B cell (primary cell): ENCODE measurements at regions not wholly inside any gene's neighbourhood (a gene's known extent, or its start where the extent isn't known, plus 50 kb on each side); places are given as distances from the start of the nearest gene placed in this dataset.

ENCODE experiments used
- ATAC-seq: fragments of 200-7000 bp; cut with Tn5 transposase; one replicate; pipeline ENCODE4 v1.10.0; 2021; ENCODE audit warnings: low read depth, mild to moderate bottlenecking, moderate number of reproducible peaks, moderate library complexity
- CTCF ChIA-PET: fragments of 350-600 bp; sonication (Branson Sonifier 250); formaldehyde crosslinking; loops from one replicate; lab custom pipeline; 2021; ENCODE audit warnings: antibody characterized with exemption, inconsistent platforms; lab: Charles Lee
- POLR2A ChIA-PET: fragments of 350-600 bp; sonication (Branson Sonifier 250); formaldehyde crosslinking; loops from one replicate; lab custom pipeline; 2021; ENCODE audit warnings: antibody characterized with exemption; lab: Charles Lee
- DNase-seq: peaks from one replicate; pipeline ENCODE4 v3.0.0; 2013
- H2AFZ ChIP-seq: 2 replicates; pipeline ENCODE4 v1.6.1; 2012; ENCODE audit warnings: mild to moderate bottlenecking, low read depth, low read length; ENCODE audit not compliant: insufficient read depth, poor library complexity, severe bottlenecking
- H3K27ac ChIP-seq, 2 donors: 1 replicate in 1 of 2; 2 replicates in 1 of 2; pipeline ENCODE4 v1.5.1; 2012 to 2013; ENCODE audit warnings: low read length in 2 of 2, mild to moderate bottlenecking in 2 of 2, moderate library complexity in 1 of 2
- H3K27me3 ChIP-seq, 4 experiments: fragments of 200-600 bp in 1 of 4; sonication (generic) in 1 of 4; replicated peaks in 1 of 4; 1 replicate in 2 of 4; 2 replicates in 2 of 4; pipeline versions ENCODE4 v1.6.1 to v1.7.0; 2013 to 2016; ENCODE audit warnings: low read length in 3 of 4, mild to moderate bottlenecking in 2 of 4, mixed read lengths in 1 of 4, moderate library complexity in 1 of 4; ENCODE audit not compliant: insufficient read depth in 4 of 4, control insufficient read depth in 3 of 4; ENCODE audit errors: control extremely low read depth in 1 of 4
- H3K36me3 ChIP-seq, 2 experiments: replicated peaks in 1 of 2; 1 replicate in 1 of 2; 2 replicates in 1 of 2; pipeline versions ENCODE4 v1.6.1 to v1.7.1; 2013; ENCODE audit warnings: low read length in 1 of 2; ENCODE audit not compliant: insufficient read depth in 2 of 2, control insufficient read depth in 1 of 2; ENCODE audit errors: control extremely low read depth in 1 of 2, extremely low read depth in 1 of 2
- H3K4me1 ChIP-seq, 2 donors: fragments of 200-600 bp in 1 of 2; sonication (generic) in 1 of 2; 1 replicate in 1 of 2; 2 replicates in 1 of 2; pipeline versions ENCODE4 v1.5.1 to v1.6.1; 2013 to 2017; ENCODE audit warnings: low read length in 2 of 2; ENCODE audit not compliant: control insufficient read depth in 2 of 2, insufficient read depth in 2 of 2
- H3K4me2 ChIP-seq: replicated peaks from 2 replicates; pipeline ENCODE3; 2012; ENCODE audit warnings: mild to moderate bottlenecking, low read depth, low read length; ENCODE audit not compliant: poor library complexity, severe bottlenecking
- H3K4me3 ChIP-seq, 5 experiments: fragments of 200-600 bp in 1 of 5; sonication (generic) in 1 of 5; 1 replicate in 3 of 5; 2 replicates in 2 of 5; pipeline versions ENCODE4 v1.5.1 to v1.7.0; 2011 to 2016; ENCODE audit warnings: low read length in 4 of 5, mild to moderate bottlenecking in 4 of 5, low read depth in 2 of 5, control low read depth in 1 of 5, moderate library complexity in 1 of 5; ENCODE audit not compliant: insufficient read depth in 1 of 5; ENCODE audit errors: control extremely low read depth in 1 of 5, extremely low read depth in 1 of 5
- H3K79me2 ChIP-seq: fragments of 200-600 bp; sonication (generic); one replicate; pipeline ENCODE4 v1.6.0; 2016; ENCODE audit warnings: low read length; ENCODE audit not compliant: control insufficient read depth, insufficient read depth
- H3K9ac ChIP-seq: fragments of 200-600 bp; sonication (generic); 2 replicates; pipeline ENCODE4 v1.6.1; 2017; ENCODE audit warnings: mild to moderate bottlenecking, low read length, moderate library complexity
- H3K9me3 ChIP-seq, 3 donors: one replicate each; pipeline versions ENCODE4 v1.6.1 to v1.7.1; 2013; ENCODE audit warnings: low read length in 2 of 3; ENCODE audit not compliant: control insufficient read depth in 2 of 3, insufficient read depth in 1 of 3; ENCODE audit errors: control extremely low read depth in 1 of 3
- H4K20me1 ChIP-seq: 2 replicates; pipeline ENCODE4 v1.6.0; 2012; ENCODE audit warnings: mild to moderate bottlenecking, low read length; ENCODE audit not compliant: insufficient read depth, control insufficient read depth, poor library complexity, severe bottlenecking
- H3K27ac Mint-ChIP-seq: one replicate; pipeline ENCODE4 v1.8.0; 2021; ENCODE audit warnings: mixed read lengths
- H3K27me3 Mint-ChIP-seq: one replicate; pipeline ENCODE4 v1.8.0; 2021; ENCODE audit warnings: mixed read lengths
- H3K4me1 Mint-ChIP-seq: one replicate; pipeline ENCODE4 v1.8.0; 2021; ENCODE audit warnings: mixed read lengths
- H3K4me3 Mint-ChIP-seq: one replicate; pipeline ENCODE4 v1.8.0; 2021; ENCODE audit warnings: mixed read lengths
- H3K9me3 Mint-ChIP-seq: one replicate; pipeline ENCODE4 v1.8.0; 2022; ENCODE audit warnings: mixed read lengths; ENCODE audit not compliant: insufficient read depth
- EZH2 ChIP-seq: IDR thresholded peaks from 2 replicates; pipeline ENCODE4 v1.6.1; 2012; ENCODE audit warnings: borderline replicate concordance, low read depth, mild to moderate bottlenecking, moderate library complexity, low read length; ENCODE audit not compliant: insufficient read depth, poor library complexity, severe bottlenecking
- WGBS: methylation state at CpG from one replicate; pipeline ENCODE4 v1.1.5; 2013; ENCODE audit warnings: missing lambda C conversion rate; ENCODE audit not compliant: insufficient coverage; 5-methylcytosine and 5-hydroxymethylcytosine counted together
- intact Hi-C: fragments of 100-400 bp; cut with micrococcal nuclease; formaldehyde crosslinking; loops from one replicate; pipeline ENCODE4 v1.10.0; 2022
- TF ChIP-seq, protein P1 (sequence below): fragments of 200-600 bp; IDR thresholded peaks from one replicate; pipeline ENCODE4 v1.8.0; 2022; ENCODE audit warnings: antibody characterized with exemption, mild to moderate bottlenecking

DNA sequence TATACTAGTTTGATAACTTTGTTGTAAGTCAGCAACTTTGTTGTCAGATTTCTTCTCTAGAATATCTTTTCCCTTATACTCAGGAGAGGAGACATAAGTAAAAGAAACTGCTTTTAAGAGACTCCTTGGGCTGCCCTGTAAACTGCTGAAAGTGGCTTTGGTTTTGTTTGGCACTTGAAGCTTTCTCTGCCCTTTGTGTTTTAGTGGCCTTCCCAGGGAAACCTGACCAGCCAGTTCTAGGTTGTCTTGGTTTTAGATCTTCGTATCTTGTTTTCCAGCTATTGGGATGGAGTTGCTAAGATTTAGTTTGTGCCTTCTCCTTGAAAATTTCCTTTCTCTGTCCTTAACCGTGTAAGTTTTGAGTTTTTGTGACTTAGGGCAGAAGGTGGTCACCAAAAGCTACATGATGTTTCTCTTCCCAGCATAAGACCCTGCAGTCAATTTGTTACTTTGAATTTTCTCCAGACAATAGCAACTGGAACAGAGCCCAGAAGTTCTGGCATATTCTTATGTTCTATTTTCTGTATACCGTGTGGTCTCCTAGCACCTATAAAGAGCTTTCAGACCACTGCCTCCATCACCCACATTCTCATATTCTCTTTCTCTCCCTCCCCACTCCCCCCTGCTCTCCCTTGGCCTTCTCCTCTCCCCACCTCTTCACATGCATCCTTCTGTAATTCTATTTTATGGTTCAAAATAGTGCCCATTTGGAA lies 81.1 kb downstream of the BOLA3 start:
- no peak overlapping the region for H3K4me3 Mint-ChIP-seq
- H3K27me3 ChIP-seq: no peaks in the 10 kb centered on the region
- 100% methylated on average over 2 of the region's 3 CpGs for WGBS
- H3K9ac ChIP-seq: no peak overlapping the region
- DNase-seq (no peak), ATAC-seq (no peak)
- H3K4me2 ChIP-seq: no peak overlapping the region
- ChIA-PET POLR2A (no interaction called here), CTCF (no interaction called here)
- peaks cover 10% of the 10 kb centered on the region for H3K4me1 Mint-ChIP-seq
- H3K4me1 ChIP-seq: no peaks in the 10 kb centered on the region
- intact Hi-C loops: no loop called here
- TF ChIP-seq, protein P1, sequence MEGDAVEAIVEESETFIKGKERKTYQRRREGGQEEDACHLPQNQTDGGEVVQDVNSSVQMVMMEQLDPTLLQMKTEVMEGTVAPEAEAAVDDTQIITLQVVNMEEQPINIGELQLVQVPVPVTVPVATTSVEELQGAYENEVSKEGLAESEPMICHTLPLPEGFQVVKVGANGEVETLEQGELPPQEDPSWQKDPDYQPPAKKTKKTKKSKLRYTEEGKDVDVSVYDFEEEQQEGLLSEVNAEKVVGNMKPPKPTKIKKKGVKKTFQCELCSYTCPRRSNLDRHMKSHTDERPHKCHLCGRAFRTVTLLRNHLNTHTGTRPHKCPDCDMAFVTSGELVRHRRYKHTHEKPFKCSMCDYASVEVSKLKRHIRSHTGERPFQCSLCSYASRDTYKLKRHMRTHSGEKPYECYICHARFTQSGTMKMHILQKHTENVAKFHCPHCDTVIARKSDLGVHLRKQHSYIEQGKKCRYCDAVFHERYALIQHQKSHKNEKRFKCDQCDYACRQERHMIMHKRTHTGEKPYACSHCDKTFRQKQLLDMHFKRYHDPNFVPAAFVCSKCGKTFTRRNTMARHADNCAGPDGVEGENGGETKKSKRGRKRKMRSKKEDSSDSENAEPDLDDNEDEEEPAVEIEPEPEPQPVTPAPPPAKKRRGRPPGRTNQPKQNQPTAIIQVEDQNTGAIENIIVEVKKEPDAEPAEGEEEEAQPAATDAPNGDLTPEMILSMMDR: no peak
- no peak for TF ChIP-seq EZH2
- H3K27me3 Mint-ChIP-seq: no peaks in the 10 kb centered on the region
- H3K79me2 ChIP-seq: peaks cover 66% of the 10 kb centered on the region
- H3K36me3 ChIP-seq: peaks cover 3 to 6% of the 10 kb centered on the region in 2 experiments
- no peak overlapping the region for H3K27ac ChIP-seq
- no peak overlapping the region for H3K4me3 ChIP-seq
- H3K9me3 ChIP-seq: peaks cover 0 to 4% (median 1%) of the 10 kb centered on the region in 3 donors
- H2AFZ ChIP-seq: no peak overlapping the region
- H3K27ac Mint-ChIP-seq: no peak overlapping the region
- H4K20me1 ChIP-seq: peaks cover 38% of the 10 kb centered on the region
- no peaks in the 10 kb centered on the region for H3K9me3 Mint-ChIP-seq

GRCh38 chr2:74067221-74067747 lies 80.4 kb downstream of the BOLA3 start:
- Histone ChIP-seq H3K27me3 (no peaks in the 10 kb centered on the region), H3K9me3 (peaks cover 0 to 4% (median 1%) of the 10 kb centered on the region in 3 donors), H2AFZ (no peak overlapping the region), H3K36me3 (peaks cover 5 to 6% of the 10 kb centered on the region in 2 experiments), H3K4me3 (no peak overlapping the region), H3K79me2 (peaks cover 67% of the 10 kb centered on the region), H3K4me1 (no peaks in the 10 kb centered on the region), H3K4me2 (no peak overlapping the region), H3K27ac (no peak overlapping the region), H3K9ac (no peak overlapping the region), H4K20me1 (peaks cover 38% of the 10 kb centered on the region)
- TF ChIP-seq, protein P1: no peak
- no peak for TF ChIP-seq EZH2
- peaks cover 10% of the 10 kb centered on the region for H3K4me1 Mint-ChIP-seq
- no peak overlapping the region for H3K4me3 Mint-ChIP-seq
- 100% methylated on average over 2 of the region's 4 CpGs for WGBS
- DNase-seq: no peak
- ChIA-PET CTCF (no interaction called here), POLR2A (no interaction called here)
- H3K9me3 Mint-ChIP-seq: no peaks in the 10 kb centered on the region
- no peak for ATAC-seq
- no peak overlapping the region for H3K27ac Mint-ChIP-seq
- intact Hi-C loops: no loop called here
- H3K27me3 Mint-ChIP-seq: no peaks in the 10 kb centered on the region
